Sigmoid colon (tissue), 6 donors: ENCODE measurements at regions not wholly inside any gene's neighbourhood (a gene's known extent, or its start where the extent isn't known, plus 50 kb on each side); places are given as distances from the start of the nearest gene placed in this dataset.

ENCODE experiments used
- DNase-seq: peaks from one replicate; pipeline ENCODE4 v3.0.0-alpha.2; 2019
- H3K27ac ChIP-seq, 4 donors: fragments of 200-600 bp; sonication (generic); one replicate each; pipeline ENCODE4 v1.5.1; 2016 to 2019; ENCODE audit warnings: mild to moderate bottlenecking in 1 of 4
- H3K27me3 ChIP-seq, 3 donors: fragments of 200-600 bp; sonication (generic); one replicate each; pipeline ENCODE4 v1.5.1; 2019; ENCODE audit warnings: mild to moderate bottlenecking in 1 of 3
- H3K36me3 ChIP-seq, 4 donors: fragments of 200-600 bp; sonication (generic); one replicate each; pipeline ENCODE4 v1.5.1; 2016 to 2019
- H3K4me1 ChIP-seq, 4 donors: fragments of 200-600 bp; sonication (generic); one replicate each; pipeline ENCODE4 v1.5.1; 2017 to 2019
- H3K4me3 ChIP-seq, 4 donors: fragments of 200-600 bp; sonication (generic); one replicate each; pipeline ENCODE4 v1.5.1; 2017 to 2019; ENCODE audit warnings: mild to moderate bottlenecking in 2 of 4, moderate library complexity in 1 of 4
- H3K9me3 ChIP-seq, 4 donors: fragments of 200-600 bp in 3 of 4; sonication (generic) in 3 of 4; one replicate each; pipeline versions ENCODE4 v1.5.1 to v1.6.1; 2013 to 2019
- EP300 ChIP-seq, 4 donors: sonication (generic); formaldehyde crosslinking; IDR thresholded peaks; one replicate each; pipeline ENCODE4 v1.6.1; 2017; ENCODE audit warnings: antibody characterized with exemption in 4 of 4
- POLR2A ChIP-seq, 2 donors: fragments of 450-650 bp; IDR thresholded peaks; one replicate each; pipeline ENCODE4 v1.6.1; 2016; ENCODE audit warnings: antibody characterized with exemption in 2 of 2, mild to moderate bottlenecking in 2 of 2, moderate library complexity in 2 of 2
- POLR2AphosphoS5 ChIP-seq, 4 donors: sonication (generic); formaldehyde crosslinking; IDR thresholded peaks; one replicate each; pipeline ENCODE4 v1.6.1; 2017; ENCODE audit warnings: antibody characterized with exemption in 4 of 4
- WGBS, 2 donors: extraction: QIAGEN DNeasy Blood & Tissue Kit; methylation state at CpG; one replicate each; pipeline ENCODE4 v1.1.7; 2013; 5-methylcytosine and 5-hydroxymethylcytosine counted together
- intact Hi-C: fragments of 100-400 bp; cut with DNase I; formaldehyde crosslinking; loops from one replicate; pipeline ENCODE4 v1.15.1; 2023
- TF ChIP-seq, protein P1 (sequence below), 4 experiments: fragments of 450-650 bp in 3 of 4; fragments of 200-600 bp in 1 of 4; IDR thresholded peaks; one replicate each; pipeline ENCODE4 v1.5.1; 2016 to 2019; ENCODE audit warnings: antibody characterized with exemption in 4 of 4, mild to moderate bottlenecking in 3 of 4, moderate library complexity in 2 of 4
- donor health status: healthy with polysubstance abuse.
- donor health status: healthy.

DNA sequence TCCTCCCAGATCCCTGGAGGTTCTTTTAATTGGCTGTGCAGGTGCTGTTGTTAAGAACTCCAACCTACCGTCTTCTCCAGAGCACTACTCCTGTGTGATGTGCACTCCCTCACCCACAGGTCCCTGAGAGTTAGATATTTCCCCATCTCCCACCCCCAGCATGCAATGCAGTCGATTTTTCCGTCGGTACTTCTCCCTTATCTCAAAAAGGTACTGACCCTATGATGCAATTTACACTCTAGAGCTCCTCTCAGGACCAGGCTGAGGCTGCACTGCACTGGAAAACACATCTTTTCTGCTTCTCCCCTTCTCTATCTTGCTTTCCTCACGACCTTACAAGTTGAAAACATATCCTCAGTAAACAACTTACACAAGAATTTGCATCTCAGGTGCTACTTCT is 312.4 kb upstream of the TBX3 start:
- no peaks in the 10 kb centered on the region for H3K36me3 ChIP-seq
- H3K27me3 ChIP-seq = no peaks in the 10 kb centered on the region
- peaks cover 0 to 9% (median 7%) of the 10 kb centered on the region in 4 donors for H3K4me1 ChIP-seq
- TF ChIP-seq EP300 (IDR thresholded peaks at IDR 0.05) (no peak), POLR2A (IDR thresholded peaks at IDR 0.05) (no peak), POLR2AphosphoS5 (IDR thresholded peaks at IDR 0.05) (no peak)
- TF ChIP-seq, protein P1, sequence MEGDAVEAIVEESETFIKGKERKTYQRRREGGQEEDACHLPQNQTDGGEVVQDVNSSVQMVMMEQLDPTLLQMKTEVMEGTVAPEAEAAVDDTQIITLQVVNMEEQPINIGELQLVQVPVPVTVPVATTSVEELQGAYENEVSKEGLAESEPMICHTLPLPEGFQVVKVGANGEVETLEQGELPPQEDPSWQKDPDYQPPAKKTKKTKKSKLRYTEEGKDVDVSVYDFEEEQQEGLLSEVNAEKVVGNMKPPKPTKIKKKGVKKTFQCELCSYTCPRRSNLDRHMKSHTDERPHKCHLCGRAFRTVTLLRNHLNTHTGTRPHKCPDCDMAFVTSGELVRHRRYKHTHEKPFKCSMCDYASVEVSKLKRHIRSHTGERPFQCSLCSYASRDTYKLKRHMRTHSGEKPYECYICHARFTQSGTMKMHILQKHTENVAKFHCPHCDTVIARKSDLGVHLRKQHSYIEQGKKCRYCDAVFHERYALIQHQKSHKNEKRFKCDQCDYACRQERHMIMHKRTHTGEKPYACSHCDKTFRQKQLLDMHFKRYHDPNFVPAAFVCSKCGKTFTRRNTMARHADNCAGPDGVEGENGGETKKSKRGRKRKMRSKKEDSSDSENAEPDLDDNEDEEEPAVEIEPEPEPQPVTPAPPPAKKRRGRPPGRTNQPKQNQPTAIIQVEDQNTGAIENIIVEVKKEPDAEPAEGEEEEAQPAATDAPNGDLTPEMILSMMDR (IDR thresholded peaks at IDR 0.05) = no peak
- 86% methylated on average over 5 of the region's 5 CpGs for WGBS, 2 donors
- H3K9me3 ChIP-seq = no peaks in the 10 kb centered on the region
- no peak overlapping the region for H3K27ac ChIP-seq
- no peak overlapping the region for H3K4me3 ChIP-seq
- intact Hi-C loops = no loop called here
- no peak for DNase-seq

DNA sequence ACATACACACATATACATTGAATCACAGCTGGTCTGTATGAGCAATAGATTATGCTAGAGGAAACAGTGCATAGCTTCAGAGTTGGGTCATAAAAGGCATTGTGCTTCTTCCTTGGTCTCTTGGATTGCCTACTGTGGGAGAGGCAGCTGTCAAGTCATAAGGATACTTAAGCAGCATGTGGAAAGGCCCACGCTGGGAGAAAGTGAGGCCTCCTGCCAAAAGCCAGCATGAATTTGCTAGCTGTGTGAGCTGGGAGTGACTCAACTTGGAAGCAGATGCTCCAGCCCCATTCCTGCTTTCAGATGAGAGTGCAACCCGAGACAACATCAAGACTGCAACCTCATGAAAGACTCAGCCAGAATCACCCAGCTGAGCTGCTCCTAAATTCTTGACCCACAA is 311.9 kb upstream of the TBX3 start:
- H3K4me1 ChIP-seq = peaks cover 0 to 9% (median 7%) of the 10 kb centered on the region in 4 donors
- H3K27me3 ChIP-seq = no peaks in the 10 kb centered on the region
- 81% methylated on average over 2 of the region's 2 CpGs for WGBS, 2 donors
- TF ChIP-seq POLR2A (IDR thresholded peaks at IDR 0.05) (no peak), POLR2AphosphoS5 (IDR thresholded peaks at IDR 0.05) (no peak), EP300 (IDR thresholded peaks at IDR 0.05) (no peak)
- TF ChIP-seq, protein P1 (IDR thresholded peaks at IDR 0.05) = no peak
- DNase-seq = no peak
- H3K36me3 ChIP-seq = no peaks in the 10 kb centered on the region
- intact Hi-C loops = no loop called here
- no peak overlapping the region for H3K27ac ChIP-seq
- H3K4me3 ChIP-seq = no peak overlapping the region
- no peaks in the 10 kb centered on the region for H3K9me3 ChIP-seq

DNA sequence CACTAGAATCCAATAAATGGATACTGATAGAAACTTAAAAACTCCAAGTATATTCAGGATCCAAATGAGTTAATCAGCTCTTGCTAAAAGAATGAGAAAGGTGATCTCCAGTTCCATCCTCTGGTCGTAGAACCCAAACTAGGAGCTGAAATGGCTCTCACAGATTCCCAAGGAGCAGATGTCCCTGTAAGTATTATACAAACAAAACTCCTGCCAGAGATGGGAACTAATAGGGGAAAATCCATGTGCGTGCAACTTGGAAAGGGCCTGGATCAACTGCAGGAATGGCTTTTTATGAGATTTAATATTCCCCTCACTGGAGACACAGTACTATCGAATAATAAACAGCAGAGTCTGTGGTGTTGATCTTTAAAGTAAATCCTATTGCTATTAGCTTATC is 309.2 kb upstream of the TBX3 start:
- intact Hi-C loops = no loop called here
- no peaks in the 10 kb centered on the region for H3K9me3 ChIP-seq
- DNase-seq = no peak
- no peaks in the 10 kb centered on the region for H3K36me3 ChIP-seq
- H3K27ac ChIP-seq = no peak overlapping the region
- WGBS, 2 donors = 73 to 74% methylated on average over 3 of the region's 3 CpGs
- H3K27me3 ChIP-seq = no peaks in the 10 kb centered on the region
- H3K4me1 ChIP-seq = peaks cover 0 to 9% (median 7%) of the 10 kb centered on the region in 4 donors
- TF ChIP-seq, protein P1 (IDR thresholded peaks at IDR 0.05) = no peak
- TF ChIP-seq POLR2A (IDR thresholded peaks at IDR 0.05) (no peak), POLR2AphosphoS5 (IDR thresholded peaks at IDR 0.05) (no peak), EP300 (IDR thresholded peaks at IDR 0.05) (no peak)
- H3K4me3 ChIP-seq = no peak overlapping the region

DNA sequence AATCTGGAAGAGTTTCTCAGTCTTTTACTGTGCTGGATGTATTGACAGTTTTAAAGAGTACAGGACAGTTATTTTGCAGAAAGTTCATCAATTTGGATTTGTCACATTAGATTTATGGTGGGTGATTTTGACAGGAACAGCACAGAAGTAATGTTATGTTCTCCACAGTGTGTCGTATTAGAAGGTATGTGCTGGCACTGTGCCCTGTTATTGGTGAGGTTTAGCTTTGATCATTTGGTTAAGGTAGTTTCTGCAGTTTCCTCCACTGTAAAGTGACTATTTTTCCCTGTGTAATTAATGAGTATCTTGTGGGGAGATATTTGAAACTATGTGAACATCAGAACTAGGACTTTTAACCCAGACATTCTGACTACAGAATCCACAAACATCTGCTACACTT is 308.5 kb upstream of the TBX3 start:
- Histone ChIP-seq H3K27me3 (no peaks in the 10 kb centered on the region), H3K4me3 (no peak overlapping the region), H3K4me1 (peaks cover 0 to 9% (median 7%) of the 10 kb centered on the region in 4 donors), H3K36me3 (no peaks in the 10 kb centered on the region), H3K27ac (no peak overlapping the region), H3K9me3 (no peaks in the 10 kb centered on the region)
- intact Hi-C loops = no loop called here
- TF ChIP-seq, protein P1 (IDR thresholded peaks at IDR 0.05) = no peak
- TF ChIP-seq EP300 (IDR thresholded peaks at IDR 0.05) = no peak
- DNase-seq = no peak
- WGBS, 2 donors = 11 to 52% methylated on average over 1 of the region's 1 CpG

DNA sequence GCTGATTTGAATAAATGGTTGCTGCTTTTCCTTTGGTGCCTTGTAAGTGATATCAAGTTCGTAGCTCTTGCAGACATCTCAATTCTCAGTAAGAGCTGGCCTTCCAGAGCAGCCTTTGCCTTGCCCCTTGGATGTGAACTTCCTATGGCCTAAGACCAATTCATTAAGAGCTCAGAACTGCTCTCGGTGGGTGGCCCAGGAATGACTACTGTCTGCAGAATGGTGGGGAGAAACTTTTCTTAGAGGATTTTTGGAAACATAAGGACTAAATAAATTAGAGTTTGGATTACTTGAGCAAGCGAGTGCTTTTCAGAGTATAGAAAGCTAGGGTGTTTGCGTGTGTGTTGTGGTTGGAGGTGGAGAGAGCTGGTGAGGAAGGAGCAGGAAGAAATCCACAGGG is 306.4 kb upstream of the TBX3 start:
- TF ChIP-seq POLR2AphosphoS5 (IDR thresholded peaks at IDR 0.05) (no peak), EP300 (IDR thresholded peaks at IDR 0.05) (no peak)
- TF ChIP-seq, protein P1 (IDR thresholded peaks at IDR 0.05) = no peak
- DNase-seq = no peak
- Histone ChIP-seq H3K4me3 (no peak overlapping the region), H3K4me1 (peaks cover 0 to 9% (median 7%) of the 10 kb centered on the region in 4 donors), H3K27ac (no peak overlapping the region), H3K9me3 (no peaks in the 10 kb centered on the region), H3K27me3 (no peaks in the 10 kb centered on the region), H3K36me3 (no peaks in the 10 kb centered on the region)
- WGBS, 2 donors = 78 to 80% methylated on average over 4 of the region's 4 CpGs
- intact Hi-C loops = no loop called here
